ENCODE measurements at regions not wholly inside any gene's neighbourhood (a gene's known extent, or its start where the extent isn't known, plus 50 kb on each side); places are given as distances from the start of the nearest gene placed in this dataset.

DNA sequence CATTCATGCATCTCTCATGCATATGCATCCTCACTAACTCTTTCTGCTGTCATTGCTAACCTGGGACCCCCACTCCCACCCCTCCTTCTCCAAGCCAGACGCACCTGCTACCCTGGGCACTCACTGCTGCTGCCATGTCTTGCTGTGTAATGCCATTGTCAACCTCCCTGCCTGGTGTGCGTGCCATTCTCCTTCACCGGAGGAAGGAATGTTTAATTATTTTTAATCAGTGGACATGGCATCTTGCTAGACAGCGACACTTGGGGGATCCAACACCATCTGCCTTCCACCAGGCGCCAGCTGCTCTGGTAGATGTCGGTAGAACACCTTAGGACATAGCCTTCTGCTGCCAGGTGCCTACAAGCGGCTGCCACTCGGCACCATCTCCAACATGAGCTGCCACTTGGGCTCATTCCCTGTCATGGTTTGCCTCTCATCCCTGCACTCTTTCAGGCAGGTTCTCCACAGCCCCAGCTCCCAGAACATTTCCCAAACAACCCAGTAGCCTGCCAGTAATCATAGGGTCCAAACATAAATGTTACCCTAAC is 306.9 kb downstream of the TTLL7 start:
- TF ChIP-seq, protein P1, sequence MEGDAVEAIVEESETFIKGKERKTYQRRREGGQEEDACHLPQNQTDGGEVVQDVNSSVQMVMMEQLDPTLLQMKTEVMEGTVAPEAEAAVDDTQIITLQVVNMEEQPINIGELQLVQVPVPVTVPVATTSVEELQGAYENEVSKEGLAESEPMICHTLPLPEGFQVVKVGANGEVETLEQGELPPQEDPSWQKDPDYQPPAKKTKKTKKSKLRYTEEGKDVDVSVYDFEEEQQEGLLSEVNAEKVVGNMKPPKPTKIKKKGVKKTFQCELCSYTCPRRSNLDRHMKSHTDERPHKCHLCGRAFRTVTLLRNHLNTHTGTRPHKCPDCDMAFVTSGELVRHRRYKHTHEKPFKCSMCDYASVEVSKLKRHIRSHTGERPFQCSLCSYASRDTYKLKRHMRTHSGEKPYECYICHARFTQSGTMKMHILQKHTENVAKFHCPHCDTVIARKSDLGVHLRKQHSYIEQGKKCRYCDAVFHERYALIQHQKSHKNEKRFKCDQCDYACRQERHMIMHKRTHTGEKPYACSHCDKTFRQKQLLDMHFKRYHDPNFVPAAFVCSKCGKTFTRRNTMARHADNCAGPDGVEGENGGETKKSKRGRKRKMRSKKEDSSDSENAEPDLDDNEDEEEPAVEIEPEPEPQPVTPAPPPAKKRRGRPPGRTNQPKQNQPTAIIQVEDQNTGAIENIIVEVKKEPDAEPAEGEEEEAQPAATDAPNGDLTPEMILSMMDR (conservative IDR thresholded peaks at IDR 0.05; ENCODE audit: low read depth, low read length): no peak
- DNase-seq (ENCODE audit: low read depth): no peak
- H3K4me3 ChIP-seq (ENCODE audit: low read length): no peak overlapping the region

GRCh38 chr1:83689921-83690868 is 308.7 kb downstream of the TTLL7 start:
- DNase-seq (ENCODE audit: low read depth): no peak
- no peak overlapping the region for H3K4me3 ChIP-seq (ENCODE audit: low read length)
- TF ChIP-seq, protein P1 (conservative IDR thresholded peaks at IDR 0.05; ENCODE audit: low read depth, low read length): no peak

DNA sequence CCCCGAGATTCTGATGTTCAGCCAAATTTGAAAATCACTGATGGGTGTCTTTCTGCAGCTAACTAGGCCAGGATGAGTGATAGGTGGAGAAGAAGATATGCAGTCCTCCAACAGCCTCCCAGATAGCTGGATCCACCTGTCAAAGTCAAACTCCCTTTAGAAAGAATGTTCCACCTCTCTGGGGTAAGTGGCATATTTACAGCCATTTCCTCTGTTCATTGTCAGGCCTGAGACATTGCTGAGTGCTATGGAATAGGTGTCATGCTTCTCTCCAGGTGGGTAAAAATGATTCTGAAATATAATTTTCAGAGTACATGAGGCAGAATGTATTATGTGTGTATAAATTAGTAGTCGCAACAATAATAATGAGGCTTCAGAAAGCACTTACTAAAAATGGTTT is 316.8 kb downstream of the TTLL7 start:
- TF ChIP-seq, protein P1 (conservative IDR thresholded peaks at IDR 0.05; ENCODE audit: low read depth, low read length): no peak
- no peak overlapping the region for H3K4me3 ChIP-seq (ENCODE audit: low read length)
- no peak for DNase-seq (ENCODE audit: low read depth)

DNA sequence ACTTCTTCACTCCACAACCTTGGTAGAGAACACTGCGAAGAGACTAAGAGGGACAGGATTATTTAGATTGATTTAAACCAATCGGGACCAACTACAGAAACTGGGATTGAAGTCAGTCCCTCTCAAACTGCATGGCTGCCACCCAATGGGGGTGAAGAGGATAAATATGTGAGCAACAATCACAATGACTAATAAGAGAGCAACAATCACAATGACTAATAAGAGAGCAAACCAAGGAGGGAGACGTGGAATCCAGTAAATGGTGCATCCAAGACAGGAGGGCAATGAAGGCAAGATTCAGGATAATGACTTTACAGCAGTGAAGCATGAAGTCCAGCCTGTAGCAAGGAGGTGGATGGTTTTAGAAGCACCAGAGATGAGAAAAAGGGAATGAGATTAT is 322.8 kb downstream of the TTLL7 start:
- no peak for DNase-seq (ENCODE audit: low read depth)
- no peak overlapping the region for H3K4me3 ChIP-seq (ENCODE audit: low read length)
- TF ChIP-seq, protein P1 (conservative IDR thresholded peaks at IDR 0.05; ENCODE audit: low read depth, low read length): no peak

DNA sequence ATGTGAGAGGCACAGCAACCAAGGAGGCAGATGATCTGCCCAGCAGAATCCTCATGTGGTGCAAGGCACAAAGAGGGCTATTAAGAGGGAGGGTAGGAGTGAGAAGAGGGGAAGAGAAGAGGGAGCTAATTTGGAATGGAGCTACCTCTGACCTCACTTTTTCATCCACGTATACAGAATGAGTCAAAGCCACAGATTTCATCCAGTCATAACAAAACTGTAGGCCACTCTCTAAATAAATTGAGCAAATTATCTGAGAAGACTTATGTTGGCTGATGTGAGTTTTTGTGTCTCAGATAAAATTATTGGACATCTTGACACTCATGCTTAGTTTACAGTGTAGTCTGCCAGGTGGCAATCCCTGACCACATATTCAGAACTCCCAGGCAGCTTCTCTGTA is 325.6 kb downstream of the TTLL7 start:
- no peak overlapping the region for H3K4me3 ChIP-seq (ENCODE audit: low read length)
- TF ChIP-seq, protein P1 (conservative IDR thresholded peaks at IDR 0.05; ENCODE audit: low read depth, low read length): no peak
- no peak for DNase-seq (ENCODE audit: low read depth)

DNA sequence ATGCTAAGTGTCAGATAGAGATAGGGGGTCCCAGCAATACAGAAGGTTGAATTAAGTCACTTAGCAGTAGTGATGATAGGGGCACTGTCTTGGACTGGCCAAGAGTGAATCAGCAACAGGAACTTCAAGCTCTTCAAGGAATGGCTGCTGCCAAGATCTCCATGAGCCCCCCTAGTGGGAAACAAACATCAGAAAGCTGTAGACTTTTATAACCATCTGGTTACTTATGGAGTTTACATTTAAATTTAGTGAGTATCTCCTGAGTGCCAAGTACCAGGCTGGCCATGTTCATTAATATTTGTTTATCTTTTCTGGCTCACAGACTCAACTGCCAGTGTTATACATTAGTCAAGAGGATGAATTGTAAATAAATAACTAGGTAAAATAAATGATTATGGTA is 327.3 kb downstream of the TTLL7 start:
- TF ChIP-seq, protein P1 (conservative IDR thresholded peaks at IDR 0.05; ENCODE audit: low read depth, low read length): no peak
- no peak for DNase-seq (ENCODE audit: low read depth)

More for the DNA sequence above, 327.3 kb downstream of the TTLL7 start:
- H3K4me3 ChIP-seq (ENCODE audit: low read length): no peak overlapping the region

Data from retinal pigment epithelial cell (primary cell).